ENCODE measurements at regions not wholly inside any gene's neighbourhood (a gene's known extent, or its start where the extent isn't known, plus 50 kb on each side); places are given as distances from the start of the nearest gene placed in this dataset.

GRCh38 chr11:105229257-105229656 lies 89.7 kb upstream of the CARD18 start:
- no peak for DNase-seq

- DNase-seq: no peak
These were observed 87.8 kb upstream of the CARD18 start for GRCh38 chr11:105227363-105227762.

DNA sequence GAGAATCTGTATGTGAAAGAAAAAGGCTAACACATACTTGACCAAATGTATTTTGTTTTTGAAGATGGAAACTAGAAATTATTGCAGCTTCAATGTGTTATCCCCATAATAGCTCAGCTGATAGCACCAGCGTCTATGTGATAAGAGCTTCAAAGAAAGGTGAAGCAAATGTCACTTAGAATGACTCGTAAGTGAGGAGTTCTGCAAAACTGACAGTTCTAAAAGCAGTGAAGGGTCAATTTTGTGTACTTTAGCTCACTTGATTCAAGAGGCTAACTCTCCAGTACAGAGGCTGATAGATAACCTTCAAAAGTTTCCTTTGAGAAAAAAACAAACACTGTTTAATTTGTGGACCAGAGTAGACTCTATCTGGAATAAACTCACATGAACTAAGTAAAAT lies 87.2 kb upstream of the CARD18 start:
- no peak for DNase-seq

- no peak for DNase-seq
These were observed 86.5 kb upstream of the CARD18 start for GRCh38 chr11:105226091-105226490.

GRCh38 chr11:105224482-105225253 lies 85.1 kb upstream of the CARD18 start:
- no peak for DNase-seq

GRCh38 chr11:105220121-105220520 lies 80.6 kb upstream of the CARD18 start:
- DNase-seq: no peak

DNA sequence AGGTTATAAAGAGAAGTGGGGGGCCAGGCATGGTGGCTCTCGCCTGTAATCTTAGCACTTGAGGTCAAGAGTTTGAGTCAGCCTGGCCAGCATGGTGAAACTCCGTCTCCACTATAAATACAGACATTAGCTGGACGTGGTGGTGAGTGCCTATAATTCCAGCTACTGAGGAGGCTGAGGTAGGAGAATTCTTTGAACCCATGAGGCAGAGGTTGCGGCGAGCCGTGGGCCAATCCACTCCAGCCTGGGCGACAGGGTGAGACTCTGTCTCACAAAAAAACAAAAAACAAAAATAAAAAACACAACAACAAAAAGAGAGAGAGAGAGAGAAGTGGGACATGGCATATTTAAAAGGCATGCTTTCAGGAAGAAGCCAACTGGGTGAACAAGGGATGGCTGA lies 80.1 kb upstream of the CARD18 start:
- no peak for DNase-seq

GRCh38 chr11:105219269-105219668 lies 79.7 kb upstream of the CARD18 start:
- DNase-seq: peak; percentile 2

GRCh38 chr11:105215528-105215927 lies 76.0 kb upstream of the CARD18 start:
- no peak for DNase-seq

- DNase-seq: no peak
These were observed 72.4 kb upstream of the CARD18 start for GRCh38 chr11:105211806-105212554.

- DNase-seq: no peak
These were observed 68.5 kb upstream of the CARD18 start for GRCh38 chr11:105208019-105208418.

GRCh38 chr11:105206633-105207032 lies 67.1 kb upstream of the CARD18 start:
- DNase-seq: no peak

DNA sequence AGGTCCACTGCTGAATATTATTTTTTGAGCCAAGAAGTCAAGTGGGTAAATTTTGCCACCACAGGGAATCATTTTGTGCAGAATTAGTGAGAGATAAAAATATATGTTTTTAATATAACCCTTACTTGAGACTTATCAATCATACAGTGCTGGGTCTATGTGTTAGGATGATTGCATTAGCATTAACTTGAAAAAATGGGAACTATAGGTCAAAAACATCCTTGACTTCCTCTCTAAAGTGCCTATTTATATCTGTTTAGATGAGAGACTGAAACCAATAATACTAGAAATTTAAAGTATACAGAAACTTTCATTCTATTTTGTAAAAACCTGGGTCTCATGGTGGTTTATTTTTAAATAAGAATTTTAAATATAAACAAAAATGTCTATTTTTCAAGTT lies 65.1 kb upstream of the CARD18 start:
- DNase-seq: no peak

DNA sequence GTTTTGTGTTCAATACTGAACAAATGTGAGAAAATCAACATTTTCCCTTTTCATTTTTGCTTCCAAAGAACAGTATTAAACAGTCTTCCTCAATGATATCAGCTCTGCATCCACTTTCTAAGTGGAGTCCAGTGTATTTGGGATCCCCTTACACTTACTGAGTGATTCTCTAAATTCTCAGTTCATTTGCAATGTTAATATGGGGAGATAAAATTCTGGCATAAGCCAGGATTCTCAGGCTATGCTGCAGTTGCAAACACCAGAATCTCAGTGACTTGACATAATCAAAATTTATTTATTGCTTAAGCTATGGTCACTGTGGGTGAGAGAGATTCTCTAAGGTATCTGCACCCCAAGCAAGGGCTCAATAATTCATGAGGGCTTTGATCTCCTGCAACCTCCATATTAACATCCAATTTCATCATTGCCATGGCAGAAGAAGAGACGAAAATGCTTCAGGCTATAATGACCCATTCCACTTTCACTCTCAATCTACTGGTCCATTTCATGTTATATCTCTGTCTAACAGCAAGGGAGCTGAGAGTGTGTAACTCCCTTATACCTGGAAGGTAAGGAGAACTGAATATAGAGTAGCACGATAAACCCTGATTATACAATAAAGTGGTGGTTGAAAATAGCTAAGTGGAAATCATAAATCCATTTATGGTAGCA lies 64.1 kb upstream of the CARD18 start:
- DNase-seq: no peak

DNA sequence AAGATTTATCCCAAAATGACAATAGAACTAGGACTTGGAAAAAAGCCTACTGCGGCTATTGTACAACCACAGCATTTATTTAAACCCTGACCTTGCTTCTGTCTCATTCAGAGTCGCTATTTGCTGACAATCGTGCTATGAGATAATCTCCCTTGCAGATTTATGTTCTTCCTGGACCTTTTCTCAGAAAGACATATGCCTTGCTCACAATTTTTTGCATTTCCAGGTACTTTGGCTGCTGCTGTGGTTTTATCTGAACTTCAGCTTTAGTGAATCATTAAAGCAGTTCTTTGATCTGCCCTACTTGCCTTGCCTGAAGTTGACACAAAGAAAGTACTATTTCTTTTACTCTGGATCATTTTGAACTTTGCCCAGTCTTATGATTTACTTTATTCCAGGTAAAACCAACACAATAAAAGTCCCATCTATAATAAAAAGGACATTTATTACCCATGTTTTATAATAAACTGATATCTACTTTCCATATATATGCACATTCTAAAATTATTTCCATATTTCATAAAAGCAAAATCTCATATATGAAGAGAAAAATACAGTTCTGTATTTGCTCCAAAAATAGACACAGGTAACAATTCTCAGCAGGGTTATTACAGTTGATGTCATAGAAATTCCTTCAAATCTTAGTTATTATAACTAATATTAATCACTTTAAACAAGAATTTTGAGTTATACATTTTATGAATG lies 63.4 kb upstream of the CARD18 start:
- DNase-seq: peak; percentile 3

DNA sequence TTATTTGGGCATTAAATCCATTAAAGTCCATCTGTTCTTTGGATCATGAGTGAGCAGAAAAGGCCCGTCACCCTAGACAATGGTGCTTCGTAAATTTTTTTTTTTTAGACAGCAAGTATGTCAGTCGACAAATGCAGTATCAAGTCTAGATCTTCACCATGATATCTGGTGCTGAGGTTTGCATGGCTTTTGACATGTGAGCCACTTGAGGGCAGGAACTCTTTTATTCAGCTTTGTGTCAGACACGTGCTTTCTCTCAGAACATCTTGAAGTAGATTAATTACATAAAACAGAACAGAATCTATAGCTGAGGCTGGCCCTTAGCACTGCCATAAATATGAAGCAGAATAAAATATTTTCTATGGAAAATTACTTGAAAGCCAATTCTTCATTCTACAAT lies 62.9 kb upstream of the CARD18 start:
- DNase-seq: no peak

DNA sequence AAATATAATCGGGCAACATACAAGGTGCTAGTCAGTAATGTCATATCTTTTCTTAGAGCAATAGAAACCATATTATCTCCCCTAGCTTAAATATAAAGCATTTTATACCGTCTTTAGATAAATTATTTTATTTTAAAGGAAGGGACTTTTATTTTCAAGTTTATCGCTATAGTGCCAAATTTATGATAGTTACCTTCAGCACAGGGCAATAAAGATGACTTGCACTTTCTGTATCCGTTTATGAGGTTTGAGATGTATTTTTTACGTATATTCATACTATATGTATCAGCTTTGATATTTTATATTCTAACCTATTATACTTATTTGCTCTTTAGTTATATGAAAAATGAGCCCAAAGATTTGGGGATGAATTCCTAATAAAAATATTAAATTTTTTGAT lies 61.6 kb upstream of the CARD18 start:
- no peak for DNase-seq

GRCh38 chr11:105197071-105197815 lies 57.7 kb upstream of the CARD18 start:
- no peak for DNase-seq

DNA sequence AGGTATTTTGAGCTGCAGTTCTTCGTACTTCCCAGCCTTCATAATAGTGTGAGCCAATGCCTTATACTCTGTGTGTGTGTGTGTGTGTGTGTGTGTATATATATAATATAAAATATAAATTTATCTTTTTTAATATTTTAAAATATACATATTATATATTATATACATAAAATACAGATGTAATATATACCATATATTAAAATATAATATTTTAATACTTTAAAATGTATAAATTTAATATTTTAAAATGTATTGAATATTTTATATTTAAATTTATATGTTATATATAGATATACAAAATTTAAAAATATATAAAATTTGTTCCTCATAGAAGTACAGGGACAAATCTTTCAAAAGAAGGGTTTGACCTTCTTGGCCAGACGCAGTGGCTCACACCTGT lies 53.7 kb upstream of the CARD18 start:
- DNase-seq: no peak

DNA sequence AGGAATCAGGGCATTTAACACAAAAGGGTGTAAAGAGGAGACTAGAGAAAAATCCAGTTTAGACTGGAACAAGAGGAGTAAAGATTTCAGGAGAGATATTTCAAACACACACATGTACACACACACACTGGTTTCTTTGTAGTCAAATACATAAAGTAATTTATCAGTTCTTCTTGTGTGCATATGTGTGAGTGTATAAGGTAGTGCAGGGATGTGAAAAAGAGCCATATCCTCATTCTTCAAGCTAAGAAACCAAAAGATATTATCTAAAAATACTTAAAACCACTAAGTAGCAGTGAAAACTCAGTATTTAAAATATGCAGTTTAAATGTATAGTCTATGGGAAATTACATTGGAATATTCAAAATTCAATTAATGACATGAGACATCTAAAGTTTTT lies 52.5 kb upstream of the CARD18 start:
- no peak for DNase-seq

DNA sequence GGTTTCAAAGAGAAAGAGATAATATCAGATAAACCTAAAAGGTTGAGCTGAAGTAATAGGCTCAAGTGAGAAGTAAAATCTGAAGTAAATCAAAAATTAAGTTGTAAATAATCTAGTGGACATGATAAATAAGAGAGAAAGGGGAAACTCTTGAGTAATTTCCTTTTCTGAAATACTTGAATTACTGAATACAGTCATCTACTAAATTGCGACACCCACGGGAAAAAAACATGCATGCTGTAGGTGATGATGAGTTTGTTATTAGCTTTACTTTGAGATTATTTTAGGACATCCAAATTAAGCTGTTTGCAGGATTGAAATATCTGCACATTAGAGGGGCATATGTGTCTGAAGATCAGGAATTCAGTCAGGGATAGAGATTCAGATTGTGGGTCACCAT lies 50.0 kb upstream of the CARD18 start:
- no peak for DNase-seq
